Adrenal gland (tissue), 5 donors: ENCODE measurements at regions not wholly inside any gene's neighbourhood (a gene's known extent, or its start where the extent isn't known, plus 50 kb on each side); places are given as distances from the start of the nearest gene placed in this dataset.

Experiments
- CTCF ChIP-seq, 6 experiments: fragments of 450-650 bp in 4 of 6; fragments of 200-600 bp in 2 of 6; sonication (generic) in 1 of 6; IDR thresholded peaks; 1 replicate in 5 of 6; 2 replicates in 1 of 6; pipeline versions ENCODE4 v1.5.1 to v1.8.0; 2016 to 2021; ENCODE audit warnings: antibody characterized with exemption in 6 of 6, mild to moderate bottlenecking in 2 of 6, moderate library complexity in 1 of 6
- POLR2A ChIP-seq, 2 donors: fragments of 450-650 bp; IDR thresholded peaks; one replicate each; pipeline ENCODE4 v1.6.1; 2017; ENCODE audit warnings: antibody characterized with exemption in 2 of 2, mild to moderate bottlenecking in 2 of 2, moderate library complexity in 1 of 2
- donor health status: DM: no; HTN: no; CAD: no.

DNA sequence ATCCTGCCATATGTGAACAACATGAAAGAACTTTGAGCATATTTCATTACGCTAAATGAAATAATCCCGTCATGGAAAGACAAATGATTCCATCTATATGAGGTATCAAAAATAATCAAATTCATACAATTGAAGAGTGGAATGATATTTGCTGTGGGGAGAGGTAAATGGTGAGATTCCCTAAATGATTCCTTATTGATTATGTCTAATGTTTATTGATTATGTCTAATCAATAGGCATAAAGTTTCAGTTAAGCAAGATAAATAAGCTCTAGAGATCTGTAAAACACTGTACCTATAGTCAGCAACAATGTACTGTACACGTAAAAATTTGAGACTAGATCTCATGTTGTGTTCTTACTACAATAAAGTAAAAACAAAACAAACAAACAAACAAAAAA, 85.4 kb upstream of the MEGF10 start:
- TF ChIP-seq CTCF (IDR thresholded peaks at IDR 0.05) (no peak), POLR2A (IDR thresholded peaks at IDR 0.05) (no peak)
